HL-60 (cell line): ENCODE measurements at regions not wholly inside any gene's neighbourhood (a gene's known extent, or its start where the extent isn't known, plus 50 kb on each side); places are given as distances from the start of the nearest gene placed in this dataset.

Source experiments
- DNase-seq, 2 experiments: peaks; one replicate each; pipeline ENCODE4 v3.0.0-alpha.2; 2010 to 2020; ENCODE audit warnings: low read depth in 1 of 2, low spot score in 1 of 2
- H3K27ac ChIP-seq: fragments of 250-450 bp; sonication (Bioruptor Pico); replicated peaks from 2 replicates; pipeline ENCODE4 v1.5.1; 2020; ENCODE audit warnings: mild to moderate bottlenecking, moderate library complexity
- H3K27me3 ChIP-seq: fragments of 250-450 bp; sonication (Bioruptor Pico); 2 replicates; pipeline ENCODE4 v1.5.1; 2021; ENCODE audit warnings: mild to moderate bottlenecking, moderate library complexity; ENCODE audit not compliant: insufficient read depth, poor library complexity, severe bottlenecking
- H3K4me3 ChIP-seq: replicated peaks from 2 replicates; pipeline ENCODE4 v1.5.1; 2011; ENCODE audit warnings: mild to moderate bottlenecking, control low read depth, low read length; ENCODE audit not compliant: insufficient read depth
- CTCF ChIP-seq: IDR thresholded peaks from one replicate; pipeline ENCODE4 v1.5.1; 2011; ENCODE audit warnings: low read length, control low read depth, inconsistent platforms; ENCODE audit not compliant: insufficient read depth
- GABPA ChIP-seq: IDR thresholded peaks from 2 replicates; pipeline ENCODE4 v1.6.1; 2012; ENCODE audit warnings: low read depth
- POLR2AphosphoS5 ChIP-seq: IDR thresholded peaks from 2 replicates; pipeline ENCODE4 v1.6.1; 2012; ENCODE audit warnings: low read depth
- REST ChIP-seq: IDR thresholded peaks from 2 replicates; pipeline ENCODE4 v1.6.1; 2012; ENCODE audit warnings: low read depth; ENCODE audit not compliant: insufficient replicate concordance
- SPI1 ChIP-seq: IDR thresholded peaks from 2 replicates; pipeline ENCODE4 v1.6.1; 2012; ENCODE audit warnings: low read depth, mild to moderate bottlenecking, borderline replicate concordance

DNA sequence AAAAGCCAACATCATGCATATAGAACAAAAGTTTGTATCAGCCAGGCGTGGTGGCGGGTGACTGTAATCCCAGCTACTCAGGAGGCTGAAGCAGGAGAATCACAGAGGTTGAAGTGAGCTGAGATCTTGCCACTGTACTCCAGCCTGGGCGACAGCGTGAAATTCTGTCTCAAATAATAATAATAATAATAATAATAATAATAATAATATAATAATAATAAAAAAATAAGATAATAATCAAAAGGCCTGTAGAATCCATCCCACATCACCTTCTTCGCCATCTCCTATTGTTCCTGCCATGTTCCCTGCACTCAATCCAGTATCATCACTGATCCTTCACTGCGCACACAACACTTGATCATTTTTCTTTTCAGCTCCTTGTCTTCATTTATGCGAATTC, 619.3 kb upstream of the ADARB2 start:
- no peak overlapping the region for H3K27ac ChIP-seq
- DNase-seq = no peak
- no peak overlapping the region for H3K4me3 ChIP-seq
- H3K27me3 ChIP-seq = no peaks in the 10 kb centered on the region
- TF ChIP-seq SPI1 = no peak
- no peak for TF ChIP-seq CTCF
- no peak for TF ChIP-seq POLR2AphosphoS5
- TF ChIP-seq GABPA = no peak
- TF ChIP-seq REST = no peak

DNA sequence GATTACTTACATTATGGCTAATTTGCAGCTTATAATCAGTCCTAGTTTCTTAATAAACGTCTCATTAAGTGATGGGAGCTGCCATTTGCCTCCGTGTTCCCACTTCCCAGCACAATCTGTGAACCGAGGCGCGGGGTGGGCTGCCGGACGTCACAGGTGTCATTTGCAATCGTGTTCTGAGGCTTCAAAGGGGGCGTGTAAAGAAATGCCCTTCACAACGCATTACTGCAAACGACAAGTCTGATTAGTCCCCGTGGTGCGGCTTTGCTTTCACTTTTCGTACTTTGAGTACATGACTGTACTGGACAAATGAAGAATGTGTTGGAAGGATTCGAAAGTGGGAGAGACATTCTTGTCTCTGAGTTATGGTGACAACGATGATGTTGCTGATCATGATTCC, 614.2 kb upstream of the ADARB2 start:
- no peaks in the 10 kb centered on the region for H3K27me3 ChIP-seq
- H3K4me3 ChIP-seq = no peak overlapping the region
- H3K27ac ChIP-seq = no peak overlapping the region
- no peak for TF ChIP-seq REST
- no peak for TF ChIP-seq CTCF
- TF ChIP-seq SPI1 = no peak
- TF ChIP-seq POLR2AphosphoS5 = no peak
- no peak for TF ChIP-seq GABPA
- DNase-seq = no peak

DNA sequence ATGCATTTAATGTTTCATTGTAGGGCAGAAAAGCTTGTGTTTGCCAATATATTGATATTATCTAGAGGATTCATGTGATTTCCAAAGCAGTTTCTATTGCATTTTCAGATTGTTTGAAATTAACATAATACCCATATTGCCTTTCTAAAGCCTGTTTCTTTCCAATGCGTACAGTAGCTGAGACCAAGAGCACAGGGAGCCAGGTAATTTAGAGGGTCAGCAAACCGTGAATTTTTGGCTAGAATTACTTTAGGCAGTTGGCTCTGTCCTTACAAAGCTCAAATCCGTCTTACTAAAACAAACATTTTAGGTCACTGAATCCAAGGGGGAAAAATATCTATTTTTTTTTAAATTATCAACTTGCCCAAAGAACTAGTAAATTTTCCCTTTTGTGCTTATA, 604.9 kb upstream of the ADARB2 start:
- no peaks in the 10 kb centered on the region for H3K27me3 ChIP-seq
- no peak overlapping the region for H3K4me3 ChIP-seq
- H3K27ac ChIP-seq = no peak overlapping the region
- no peak for TF ChIP-seq CTCF
- TF ChIP-seq POLR2AphosphoS5 = no peak
- TF ChIP-seq REST = no peak
- no peak for TF ChIP-seq SPI1
- no peak for TF ChIP-seq GABPA
- no peak for DNase-seq
